WI38 (cell line): ENCODE measurements at regions not wholly inside any gene's neighbourhood (a gene's known extent, or its start where the extent isn't known, plus 50 kb on each side); places are given as distances from the start of the nearest gene placed in this dataset.

Experiments used
- H3K4me3 ChIP-seq: 2 replicates; pipeline ENCODE4 v1.5.1; 2011; ENCODE audit warnings: low read depth, mild to moderate bottlenecking, control low read depth, low read length
- CTCF ChIP-seq: IDR thresholded peaks from 2 replicates; pipeline ENCODE4 v1.5.1; 2012; ENCODE audit warnings: low read depth, mild to moderate bottlenecking, control low read depth, low read length

- no peak overlapping the region for H3K4me3 ChIP-seq
- no peak for TF ChIP-seq CTCF
These were observed 1174.2 kb upstream of the CDH2 start for GRCh38 chr18:29351171-29351570.

- H3K4me3 ChIP-seq: no peak overlapping the region
These were observed 1152.0 kb upstream of the CDH2 start for GRCh38 chr18:29328932-29329331.

GRCh38 chr18:29326214-29326613 is 1149.3 kb upstream of the CDH2 start:
- TF ChIP-seq CTCF: no peak
- H3K4me3 ChIP-seq: no peak overlapping the region

More at GRCh38 chr18:29328932-29329331, 1152.0 kb upstream of the CDH2 start:
- TF ChIP-seq CTCF: no peak

- no peak overlapping the region for H3K4me3 ChIP-seq
- no peak for TF ChIP-seq CTCF
These were observed 1144.6 kb upstream of the CDH2 start for GRCh38 chr18:29321561-29321960.

- TF ChIP-seq CTCF: no peak
These were observed 1136.4 kb upstream of the CDH2 start for GRCh38 chr18:29313312-29313711.

GRCh38 chr18:29311580-29311979 is 1134.7 kb upstream of the CDH2 start:
- no peak overlapping the region for H3K4me3 ChIP-seq
- TF ChIP-seq CTCF: no peak

More at GRCh38 chr18:29313312-29313711, 1136.4 kb upstream of the CDH2 start:
- H3K4me3 ChIP-seq: no peak overlapping the region

GRCh38 chr18:29309366-29309765 is 1132.4 kb upstream of the CDH2 start:
- H3K4me3 ChIP-seq: no peak overlapping the region
- TF ChIP-seq CTCF: no peak
